GM12891 (cell line): ENCODE measurements at regions not wholly inside any gene's neighbourhood (a gene's known extent, or its start where the extent isn't known, plus 50 kb on each side); places are given as distances from the start of the nearest gene placed in this dataset.

Experiments
- POLR2A ChIP-seq: IDR thresholded peaks from 2 replicates; pipeline ENCODE4 v1.6.1; 2011; ENCODE audit warnings: low read depth, low read length, control low read depth
- POU2F2 ChIP-seq: IDR thresholded peaks from 2 replicates; pipeline ENCODE4 v1.6.1; 2011; ENCODE audit warnings: low read depth, mild to moderate bottlenecking, control low read depth, low read length, moderate library complexity
- TAF1 ChIP-seq: IDR thresholded peaks from 2 replicates; pipeline ENCODE4 v1.6.1; 2011; ENCODE audit warnings: low read depth, low read length, control low read depth

- TF ChIP-seq POLR2A (no peak), POU2F2 (no peak), TAF1 (no peak)
These were observed 1322.5 kb downstream of the FSCB start for GRCh38 chr14:43184540-43184939.
